Esophagus muscularis mucosa (tissue), 4 donors: ENCODE measurements at regions not wholly inside any gene's neighbourhood (a gene's known extent, or its start where the extent isn't known, plus 50 kb on each side); places are given as distances from the start of the nearest gene placed in this dataset.
"Not testable (repeated sequence)": the region's sequence is repeated elsewhere in the genome, so short reads cannot be mapped to it uniquely, and the experiment has no call there.

Experiments
- DNase-seq: peaks from one replicate; pipeline ENCODE4 v3.0.0-alpha.2; 2017; ENCODE audit errors: extremely low spot score
- H3K27ac ChIP-seq, 4 donors: fragments of 200-600 bp; sonication (generic); replicated peaks in 1 of 4; 1 replicate in 3 of 4; 2 replicates in 1 of 4; pipeline ENCODE4 v1.5.1; 2016 to 2019; ENCODE audit warnings: mild to moderate bottlenecking in 1 of 4
- H3K27me3 ChIP-seq, 4 donors: fragments of 200-600 bp; sonication (generic); one replicate each; pipeline versions ENCODE4 v1.5.1 to v1.6.0; 2016 to 2019
- H3K36me3 ChIP-seq, 4 donors: fragments of 200-600 bp; sonication (generic); one replicate each; pipeline ENCODE4 v1.5.1; 2016 to 2019
- H3K4me1 ChIP-seq, 4 donors: fragments of 200-600 bp; sonication (generic); one replicate each; pipeline ENCODE4 v1.5.1; 2016 to 2019
- H3K4me3 ChIP-seq, 4 donors: fragments of 200-600 bp; sonication (generic); 1 replicate in 2 of 4; 2 replicates in 2 of 4; pipeline ENCODE4 v1.5.1; 2016 to 2019; ENCODE audit warnings: mild to moderate bottlenecking in 4 of 4, moderate library complexity in 1 of 4
- H3K9me3 ChIP-seq, 4 donors: fragments of 200-600 bp; sonication (generic); 1 replicate in 3 of 4; 2 replicates in 1 of 4; pipeline ENCODE4 v1.5.1; 2016 to 2019
- CTCF ChIP-seq, 3 experiments: fragments of 200-600 bp in 2 of 3; fragments of 450-650 bp in 1 of 3; sonication (generic) in 2 of 3; IDR thresholded peaks; one replicate each; pipeline ENCODE4 v1.5.1; 2017 to 2019; ENCODE audit warnings: antibody characterized with exemption in 3 of 3, mild to moderate bottlenecking in 2 of 3, moderate library complexity in 1 of 3
- EP300 ChIP-seq: sonication (generic); formaldehyde crosslinking; IDR thresholded peaks from one replicate; pipeline ENCODE4 v1.6.1; 2017; ENCODE audit warnings: antibody characterized with exemption
- POLR2A ChIP-seq: fragments of 450-650 bp; IDR thresholded peaks from one replicate; pipeline ENCODE4 v1.6.1; 2017; ENCODE audit warnings: antibody characterized with exemption, moderate library complexity, mild to moderate bottlenecking, low read depth
- POLR2AphosphoS5 ChIP-seq, 2 donors: sonication (generic); formaldehyde crosslinking; IDR thresholded peaks; one replicate each; pipeline ENCODE4 v1.6.1; 2017; ENCODE audit warnings: antibody characterized with exemption in 2 of 2
- WGBS: methylation state at CpG from one replicate; pipeline ENCODE4 v1.1.5; 2018; 5-methylcytosine and 5-hydroxymethylcytosine counted together
- intact Hi-C: fragments of 100-400 bp; cut with DNase I; formaldehyde crosslinking; loops from one replicate; pipeline ENCODE4 v1.15.1; 2023

GRCh38 chr18:30676053-30676480 lies 366.5 kb downstream of the DSC3 start:
- H3K36me3 ChIP-seq: no peaks in the 10 kb centered on the region

GRCh38 chr18:30675493-30675892 lies 367.0 kb downstream of the DSC3 start:
- Histone ChIP-seq H3K27ac (no peak overlapping the region), H3K4me1 (peaks cover 0 to 44% (median 15%) of the 10 kb centered on the region in 4 donors), H3K36me3 (no peaks in the 10 kb centered on the region), H3K4me3 (no peak overlapping the region), H3K27me3 (no peaks in the 10 kb centered on the region), H3K9me3 (no peaks in the 10 kb centered on the region)
- intact Hi-C loops: no loop called here
- no peak for DNase-seq
- WGBS: 81% methylated on average over 2 of the region's 2 CpGs
- TF ChIP-seq EP300: no peak
- TF ChIP-seq POLR2AphosphoS5 (IDR thresholded peaks at IDR 0.05): no peak
- TF ChIP-seq POLR2A: no peak
- TF ChIP-seq CTCF (IDR thresholded peaks at IDR 0.05): no peak

More at GRCh38 chr18:30676053-30676480, 366.5 kb downstream of the DSC3 start:
- Histone ChIP-seq H3K27me3 (no peaks in the 10 kb centered on the region), H3K9me3 (no peaks in the 10 kb centered on the region), H3K4me3 (no peak overlapping the region), H3K4me1 (peaks cover 0 to 46% (median 16%) of the 10 kb centered on the region in 4 donors), H3K27ac (no peak overlapping the region)
- 23% methylated on average over 4 of the region's 4 CpGs for WGBS
- no peak for DNase-seq
- intact Hi-C loops: no loop called here
- no peak for TF ChIP-seq CTCF (IDR thresholded peaks at IDR 0.05)
- no peak for TF ChIP-seq EP300

DNA sequence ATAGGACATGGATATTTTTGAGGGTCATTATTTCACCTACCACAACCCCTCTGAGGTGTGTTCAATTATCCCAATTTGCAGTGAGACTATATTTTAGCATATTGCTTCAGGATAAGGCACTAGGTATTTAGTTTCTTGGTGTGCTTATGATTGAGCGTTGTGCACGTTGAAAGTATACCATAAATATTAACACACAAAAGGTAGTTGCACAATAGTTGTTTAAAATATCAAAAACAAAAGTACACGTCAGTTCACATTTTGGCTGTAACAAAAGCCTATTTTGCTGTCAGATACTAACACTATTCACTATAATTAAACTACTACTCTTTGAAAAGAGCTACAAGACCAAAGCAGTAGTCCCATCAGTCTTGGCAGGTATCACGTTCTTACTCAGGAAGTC lies 367.5 kb downstream of the DSC3 start:
- H3K36me3 ChIP-seq: no peaks in the 10 kb centered on the region
- intact Hi-C loops: no loop called here
- H3K4me3 ChIP-seq: no peak overlapping the region
- TF ChIP-seq POLR2AphosphoS5 (IDR thresholded peaks at IDR 0.05) (no peak), EP300 (no peak), POLR2A (no peak), CTCF (IDR thresholded peaks at IDR 0.05) (no peak)
- H3K27ac ChIP-seq: no peak overlapping the region
- WGBS: 76% methylated on average over 4 of the region's 4 CpGs
- H3K4me1 ChIP-seq: peaks cover 0 to 40% (median 14%) of the 10 kb centered on the region in 4 donors
- H3K27me3 ChIP-seq: no peaks in the 10 kb centered on the region
- no peak for DNase-seq
- no peaks in the 10 kb centered on the region for H3K9me3 ChIP-seq

GRCh38 chr18:30674596-30674995 lies 367.9 kb downstream of the DSC3 start:
- H3K27ac ChIP-seq: no peak overlapping the region
- no peaks in the 10 kb centered on the region for H3K9me3 ChIP-seq
- H3K36me3 ChIP-seq: no peaks in the 10 kb centered on the region
- no peak for TF ChIP-seq CTCF (IDR thresholded peaks at IDR 0.05)
- no peak for TF ChIP-seq POLR2A
- TF ChIP-seq POLR2AphosphoS5 (IDR thresholded peaks at IDR 0.05): no peak
- TF ChIP-seq EP300: no peak
- H3K27me3 ChIP-seq: no peaks in the 10 kb centered on the region
- intact Hi-C loops: no loop called here
- no peak for DNase-seq
- no peak overlapping the region for H3K4me3 ChIP-seq
- WGBS: 46% methylated on average over 2 of the region's 2 CpGs
- peaks cover 0 to 35% (median 9%) of the 10 kb centered on the region in 4 donors for H3K4me1 ChIP-seq

- H3K27ac ChIP-seq, H3K9me3 ChIP-seq, DNase-seq, H3K4me3 ChIP-seq, intact Hi-C loops, H3K27me3 ChIP-seq, H3K36me3 ChIP-seq: not testable (repeated sequence)
- 100% methylated on average over 1 of the region's 1 CpG for WGBS
- peaks cover 0 to 28% (median 8%) of the 10 kb centered on the region in 4 donors for H3K4me1 ChIP-seq
Observed at GRCh38 chr18:30672439-30672838, 370.1 kb downstream of the DSC3 start.
